ENCODE measurements at regions not wholly inside any gene's neighbourhood (a gene's known extent, or its start where the extent isn't known, plus 50 kb on each side); places are given as distances from the start of the nearest gene placed in this dataset.

GRCh38 chr11:129290966-129291365, 84.7 kb upstream of the BARX2 start:
- ATAC-seq (no peak; the same call in 2 of the 3 replicates), DNase-seq (ENCODE audit: low spot score) (no peak)
- Histone ChIP-seq H3K9me2 (ENCODE audit: insufficient read depth) (no peaks in the 10 kb centered on the region), H3K4me2 (no peak overlapping the region), H3K27me3 (ENCODE audit: insufficient read depth) (no peaks in the 10 kb centered on the region), H2AFZ (peak overlapping the region; percentile 78; the same call in 1 of the 2 replicates), H3K4me3 (no peak overlapping the region), H3K27ac (ENCODE audit: low read depth) (no peak overlapping the region), H3K79me2 (replicated peaks; ENCODE audit: insufficient read depth) (no peaks in the 10 kb centered on the region), H3K36me3 (ENCODE audit: insufficient read depth) (no peaks in the 10 kb centered on the region), H3F3A (replicated peaks; ENCODE audit: low read depth) (no peaks in the 10 kb centered on the region), H4K20me1 (replicated peaks; ENCODE audit: insufficient read depth) (no peaks in the 10 kb centered on the region), H3K4me1 (ENCODE audit: insufficient read depth) (peaks cover 21% of the 10 kb centered on the region)
- Mint-ChIP-seq H3K4me3 (no peak overlapping the region), H3K9me3 (no peaks in the 10 kb centered on the region), H3K36me3 (ENCODE audit: low read depth) (no peaks in the 10 kb centered on the region), H3K4me1 (peaks cover 22% of the 10 kb centered on the region), H3K27ac (no peak overlapping the region), H3K27me3 (ENCODE audit: insufficient read depth, low read depth, poor library complexity) (peaks cover 4% of the 10 kb centered on the region)
- TF ChIP-seq NANOG (IDR thresholded peaks at IDR 0.05; ENCODE audit: borderline replicate concordance), result no peak
- no peak for TF ChIP-seq EZH2 (IDR thresholded peaks at IDR 0.05; ENCODE audit: low read depth, unreplicated experiment)
- no peak for TF ChIP-seq ZNF331 (CRISPR knock-in tag; IDR thresholded peaks at IDR 0.05; ENCODE audit: low read depth)
- no peak for TF ChIP-seq CREB1 (CRISPR knock-in tag; IDR thresholded peaks at IDR 0.05; ENCODE audit: low read depth)
- TF ChIP-seq STAT1 (IDR thresholded peaks at IDR 0.05; ENCODE audit: unreplicated experiment), result no peak

DNA sequence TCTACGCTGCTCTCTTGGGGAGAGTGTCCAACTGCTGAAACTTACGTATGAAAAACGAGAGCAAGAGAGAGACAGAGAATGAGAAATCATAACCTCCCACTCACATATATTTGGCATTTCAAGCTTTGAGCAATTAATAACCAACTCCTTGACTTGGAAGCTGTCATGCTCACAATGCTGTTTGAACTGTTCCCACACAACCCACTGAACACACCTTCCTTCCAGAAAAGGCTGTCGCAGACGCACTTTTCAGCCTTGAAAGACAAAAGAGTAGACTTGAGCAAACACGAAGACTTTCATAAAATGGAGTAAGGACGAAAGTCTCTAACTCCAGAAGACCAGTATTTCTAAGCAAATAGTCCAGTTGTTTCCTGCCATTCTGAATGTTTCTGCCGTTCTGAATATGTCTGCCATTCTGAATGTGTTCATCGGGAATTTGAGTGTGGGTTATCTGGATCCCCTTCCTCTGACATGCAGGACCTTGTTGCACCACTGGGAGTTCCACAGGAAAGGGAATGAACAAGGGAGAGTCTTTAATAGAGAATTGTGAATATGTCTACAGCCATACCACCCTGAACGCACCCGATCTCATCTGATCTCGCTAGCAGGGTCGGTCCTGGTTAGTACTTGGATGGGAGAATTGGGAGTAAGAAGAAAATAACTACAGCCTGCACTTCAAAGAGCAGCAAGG, 86.2 kb upstream of the BARX2 start:
- Mint-ChIP-seq H3K27me3 (ENCODE audit: insufficient read depth, low read depth, poor library complexity) (peaks cover 4% of the 10 kb centered on the region), H3K27ac (no peak overlapping the region), H3K9me3 (no peaks in the 10 kb centered on the region), H3K4me1 (peaks cover 27% of the 10 kb centered on the region), H3K36me3 (ENCODE audit: low read depth) (no peaks in the 10 kb centered on the region), H3K4me3 (no peak overlapping the region)
- no peaks in the 10 kb centered on the region for H3K36me3 ChIP-seq (ENCODE audit: insufficient read depth)
- no peak overlapping the region for H3K4me3 ChIP-seq
- H3F3A ChIP-seq (replicated peaks; ENCODE audit: low read depth), result no peaks in the 10 kb centered on the region
- peak overlapping the region; percentile 56 for H2AFZ ChIP-seq
- H3K27ac ChIP-seq (ENCODE audit: low read depth), result no peak overlapping the region
- H4K20me1 ChIP-seq (replicated peaks; ENCODE audit: insufficient read depth), result no peaks in the 10 kb centered on the region
- peaks cover 23% of the 10 kb centered on the region for H3K4me1 ChIP-seq (ENCODE audit: insufficient read depth)
- ATAC-seq (no peak; the same call in 2 of the 3 replicates), DNase-seq (ENCODE audit: low spot score) (no peak)
- TF ChIP-seq ZNF114 (CRISPR knock-in tag; IDR thresholded peaks at IDR 0.05), result no peak
- TF ChIP-seq, protein P1, sequence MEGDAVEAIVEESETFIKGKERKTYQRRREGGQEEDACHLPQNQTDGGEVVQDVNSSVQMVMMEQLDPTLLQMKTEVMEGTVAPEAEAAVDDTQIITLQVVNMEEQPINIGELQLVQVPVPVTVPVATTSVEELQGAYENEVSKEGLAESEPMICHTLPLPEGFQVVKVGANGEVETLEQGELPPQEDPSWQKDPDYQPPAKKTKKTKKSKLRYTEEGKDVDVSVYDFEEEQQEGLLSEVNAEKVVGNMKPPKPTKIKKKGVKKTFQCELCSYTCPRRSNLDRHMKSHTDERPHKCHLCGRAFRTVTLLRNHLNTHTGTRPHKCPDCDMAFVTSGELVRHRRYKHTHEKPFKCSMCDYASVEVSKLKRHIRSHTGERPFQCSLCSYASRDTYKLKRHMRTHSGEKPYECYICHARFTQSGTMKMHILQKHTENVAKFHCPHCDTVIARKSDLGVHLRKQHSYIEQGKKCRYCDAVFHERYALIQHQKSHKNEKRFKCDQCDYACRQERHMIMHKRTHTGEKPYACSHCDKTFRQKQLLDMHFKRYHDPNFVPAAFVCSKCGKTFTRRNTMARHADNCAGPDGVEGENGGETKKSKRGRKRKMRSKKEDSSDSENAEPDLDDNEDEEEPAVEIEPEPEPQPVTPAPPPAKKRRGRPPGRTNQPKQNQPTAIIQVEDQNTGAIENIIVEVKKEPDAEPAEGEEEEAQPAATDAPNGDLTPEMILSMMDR (conservative IDR thresholded peaks at IDR 0.05; ENCODE audit: low read depth in 2 of 2), result 0 out of 4 replicates have a peak, but pooled peaks of 1 of the 2 experiments have one; percentile 21
- H3K4me2 ChIP-seq, result no peak overlapping the region
- no peaks in the 10 kb centered on the region for H3K27me3 ChIP-seq (ENCODE audit: insufficient read depth)
- H3K9me2 ChIP-seq (ENCODE audit: insufficient read depth), result no peaks in the 10 kb centered on the region
- H3K79me2 ChIP-seq (replicated peaks; ENCODE audit: insufficient read depth), result no peaks in the 10 kb centered on the region

GRCh38 chr11:129287920-129288319, 87.7 kb upstream of the BARX2 start:
- Histone ChIP-seq H4K20me1 (replicated peaks; ENCODE audit: insufficient read depth) (no peaks in the 10 kb centered on the region), H3K4me1 (ENCODE audit: insufficient read depth) (peaks cover 33% of the 10 kb centered on the region), H3K27me3 (ENCODE audit: insufficient read depth) (no peaks in the 10 kb centered on the region), H3K4me2 (no peak overlapping the region), H3K27ac (ENCODE audit: low read depth) (no peak overlapping the region), H3K79me2 (replicated peaks; ENCODE audit: insufficient read depth) (no peaks in the 10 kb centered on the region), H3K36me3 (ENCODE audit: insufficient read depth) (no peaks in the 10 kb centered on the region), H3K9me2 (ENCODE audit: insufficient read depth) (no peaks in the 10 kb centered on the region), H3K4me3 (no peak overlapping the region), H3F3A (replicated peaks; ENCODE audit: low read depth) (no peaks in the 10 kb centered on the region), H2AFZ (no peak overlapping the region)
- H3K9me3 Mint-ChIP-seq, result no peaks in the 10 kb centered on the region
- ATAC-seq, result no peak
- no peaks in the 10 kb centered on the region for H3K36me3 Mint-ChIP-seq (ENCODE audit: low read depth)
- H3K27me3 Mint-ChIP-seq (ENCODE audit: insufficient read depth, low read depth, poor library complexity), result peaks cover 6% of the 10 kb centered on the region
- peaks cover 38% of the 10 kb centered on the region for H3K4me1 Mint-ChIP-seq
- no peak for DNase-seq (ENCODE audit: low spot score)
- H3K4me3 Mint-ChIP-seq, result no peak overlapping the region
- no peak overlapping the region; the same call in 1 of the 2 replicates for H3K27ac Mint-ChIP-seq
- TF ChIP-seq POLR2AphosphoS5 (IDR thresholded peaks at IDR 0.05; ENCODE audit: low read depth) (no peak), NANOG (IDR thresholded peaks at IDR 0.05; ENCODE audit: borderline replicate concordance) (no peak), CREB1 (CRISPR knock-in tag; IDR thresholded peaks at IDR 0.05; ENCODE audit: low read depth) (no peak), ZNF114 (CRISPR knock-in tag; IDR thresholded peaks at IDR 0.05) (no peak), EZH2 (IDR thresholded peaks at IDR 0.05; ENCODE audit: low read depth, unreplicated experiment) (no peak), EZH2phosphoT487 (IDR thresholded peaks at IDR 0.05; ENCODE audit: unreplicated experiment) (no peak)
- TF ChIP-seq, protein P1 (conservative IDR thresholded peaks at IDR 0.05; ENCODE audit: low read depth in 2 of 2), result no peak
- TF ChIP-seq, protein P2, sequence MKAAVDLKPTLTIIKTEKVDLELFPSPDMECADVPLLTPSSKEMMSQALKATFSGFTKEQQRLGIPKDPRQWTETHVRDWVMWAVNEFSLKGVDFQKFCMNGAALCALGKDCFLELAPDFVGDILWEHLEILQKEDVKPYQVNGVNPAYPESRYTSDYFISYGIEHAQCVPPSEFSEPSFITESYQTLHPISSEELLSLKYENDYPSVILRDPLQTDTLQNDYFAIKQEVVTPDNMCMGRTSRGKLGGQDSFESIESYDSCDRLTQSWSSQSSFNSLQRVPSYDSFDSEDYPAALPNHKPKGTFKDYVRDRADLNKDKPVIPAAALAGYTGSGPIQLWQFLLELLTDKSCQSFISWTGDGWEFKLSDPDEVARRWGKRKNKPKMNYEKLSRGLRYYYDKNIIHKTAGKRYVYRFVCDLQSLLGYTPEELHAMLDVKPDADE (IDR thresholded peaks at IDR 0.05), result no peak

Data from GM23338 (cell line).